GM19043 (cell line): ENCODE measurements at regions not wholly inside any gene's neighbourhood (a gene's known extent, or its start where the extent isn't known, plus 50 kb on each side); places are given as distances from the start of the nearest gene placed in this dataset.
"Not testable (repeated sequence)": the region's sequence is repeated elsewhere in the genome, so short reads cannot be mapped to it uniquely, and the experiment has no call there.

Experiments
- ATAC-seq: cut with Tn5 transposase; IDR thresholded peaks from one replicate; pipeline ENCODE4 v1.9.1; 2021; ENCODE audit warnings: low read depth; ENCODE audit not compliant: unreplicated experiment

DNA sequence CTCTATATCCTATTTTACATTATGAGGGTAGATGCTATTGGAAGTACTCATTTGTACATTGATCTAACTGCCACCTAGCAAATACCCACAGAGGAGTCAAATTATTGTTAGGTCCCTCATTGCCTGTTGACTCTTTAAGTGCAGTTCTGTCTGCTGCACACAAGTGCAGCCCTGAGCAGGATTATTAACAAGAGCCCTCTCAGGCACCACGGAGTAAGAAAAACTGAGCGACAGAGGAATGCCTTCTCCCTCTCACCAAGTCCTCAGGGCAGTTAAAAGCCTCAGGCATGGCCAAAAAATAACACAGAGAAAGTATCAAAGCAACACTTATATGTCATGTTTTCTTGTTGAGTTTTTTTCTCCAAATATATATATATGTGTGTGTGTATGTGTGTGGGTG, 340.0 kb upstream of the NRG3 start:
- ATAC-seq: no peak

DNA sequence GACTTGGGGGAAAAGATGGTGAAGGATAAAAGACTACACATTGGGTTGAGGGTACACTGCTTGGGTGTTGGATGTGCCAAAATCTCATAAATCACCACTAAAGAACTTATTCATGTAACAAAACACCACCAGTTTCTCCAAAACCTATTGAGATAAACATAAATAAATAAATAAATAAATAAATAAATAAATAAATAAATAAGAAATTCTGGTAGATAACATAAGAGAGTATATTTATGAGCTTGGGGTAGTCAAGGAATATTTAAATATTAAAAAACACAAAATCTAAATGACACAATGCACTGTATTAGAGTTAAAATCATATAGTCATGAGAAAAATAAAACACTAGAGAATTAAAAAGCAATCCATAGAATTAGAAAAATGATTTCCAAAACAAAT, 333.5 kb upstream of the NRG3 start:
- ATAC-seq: no peak

DNA sequence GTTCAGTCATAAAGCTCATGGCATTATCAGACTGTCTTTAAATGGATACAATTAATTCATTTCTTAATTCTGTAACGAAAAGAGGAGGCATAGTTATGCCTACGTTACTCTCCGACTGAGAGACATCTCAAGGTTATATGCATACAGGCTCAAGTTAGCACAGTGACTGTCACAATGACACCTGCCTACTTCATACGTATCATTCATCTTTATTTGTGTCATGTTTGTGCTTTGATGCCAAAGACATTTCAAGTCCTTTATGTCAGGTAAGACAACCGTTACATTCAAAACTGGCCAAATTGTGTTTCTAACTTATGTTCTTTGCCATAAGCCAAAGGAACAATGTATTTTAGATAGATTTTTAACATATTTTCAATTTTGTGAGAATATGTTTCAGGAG, 328.8 kb upstream of the NRG3 start:
- no peak for ATAC-seq

DNA sequence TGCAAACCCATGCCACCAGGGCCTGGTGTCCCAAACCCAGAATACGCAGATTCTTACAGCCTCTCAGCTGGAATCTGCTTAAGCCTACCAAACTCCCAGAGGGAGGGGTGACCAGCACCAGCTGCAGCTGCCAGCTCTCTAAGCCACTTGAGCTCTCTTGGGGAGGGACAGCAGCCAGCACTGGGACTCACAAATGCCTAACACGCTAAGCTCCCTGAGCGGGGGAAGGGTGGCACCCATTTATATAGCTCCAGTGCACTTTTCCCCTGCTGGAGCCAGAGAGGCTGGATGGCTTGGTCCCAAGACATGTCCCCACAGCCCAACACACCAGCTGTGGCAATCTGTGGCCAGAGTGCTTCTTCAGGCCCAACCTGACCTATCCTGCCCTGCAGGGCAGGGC, 326.8 kb upstream of the NRG3 start:
- no peak for ATAC-seq

DNA sequence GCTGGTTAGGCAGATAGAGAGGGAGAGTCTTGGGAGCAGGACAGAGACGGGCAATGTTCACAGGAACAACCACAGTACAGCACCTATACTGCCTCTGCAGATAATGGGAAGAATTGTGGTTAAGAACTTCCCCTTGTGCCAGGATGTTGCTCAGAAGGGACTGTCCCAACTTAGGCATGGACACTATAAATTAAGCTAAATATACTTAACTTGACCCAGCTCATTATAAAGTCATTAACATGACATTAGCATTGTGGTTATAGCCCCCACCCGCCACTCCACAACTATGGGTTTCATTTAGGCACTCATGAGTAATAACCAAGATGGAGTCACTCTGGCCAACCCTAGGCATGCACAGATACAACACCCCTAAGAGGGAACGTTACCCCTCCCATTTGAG, 310.9 kb upstream of the NRG3 start:
- ATAC-seq: no peak

DNA sequence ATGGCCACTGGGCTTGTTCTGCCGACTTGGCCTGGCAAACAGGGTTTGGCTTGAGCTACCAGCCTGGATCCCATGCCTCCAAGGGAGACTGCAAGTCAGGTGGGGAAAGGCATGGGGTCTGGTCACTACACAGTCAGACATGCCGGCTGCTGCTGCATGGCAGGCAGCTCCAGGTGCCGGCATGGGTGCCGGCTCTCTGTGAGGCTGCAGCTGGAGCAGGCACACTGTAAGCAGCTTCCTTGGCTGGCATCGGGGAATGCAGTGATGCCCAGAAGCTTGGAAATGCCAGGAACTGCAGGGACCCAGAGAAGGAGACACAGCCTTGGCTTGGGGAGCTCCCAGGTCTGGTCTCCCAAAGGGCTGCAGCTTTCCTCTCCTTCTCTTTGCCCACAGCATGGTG, 305.5 kb upstream of the NRG3 start:
- ATAC-seq: no peak

DNA sequence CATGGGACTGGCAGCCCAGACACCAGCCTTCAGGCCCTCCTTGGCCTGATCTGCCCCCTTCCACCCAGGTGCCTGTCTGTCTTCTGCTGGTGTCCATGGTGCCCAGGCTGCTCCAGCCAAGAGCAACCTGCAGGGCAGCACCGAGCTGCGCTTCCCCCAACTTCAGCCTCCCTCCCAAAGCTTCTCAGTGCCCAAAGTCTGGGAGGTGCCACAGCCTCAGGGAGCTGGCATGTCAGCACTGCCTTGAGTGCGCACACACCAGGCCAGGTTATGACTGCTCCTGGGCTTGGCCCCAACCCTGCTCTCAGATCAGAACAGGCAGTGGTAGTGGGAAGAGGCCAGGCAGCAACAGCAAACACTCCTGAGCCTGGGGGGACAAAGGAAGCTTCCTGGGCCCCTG, 304.6 kb upstream of the NRG3 start:
- ATAC-seq: no peak

DNA sequence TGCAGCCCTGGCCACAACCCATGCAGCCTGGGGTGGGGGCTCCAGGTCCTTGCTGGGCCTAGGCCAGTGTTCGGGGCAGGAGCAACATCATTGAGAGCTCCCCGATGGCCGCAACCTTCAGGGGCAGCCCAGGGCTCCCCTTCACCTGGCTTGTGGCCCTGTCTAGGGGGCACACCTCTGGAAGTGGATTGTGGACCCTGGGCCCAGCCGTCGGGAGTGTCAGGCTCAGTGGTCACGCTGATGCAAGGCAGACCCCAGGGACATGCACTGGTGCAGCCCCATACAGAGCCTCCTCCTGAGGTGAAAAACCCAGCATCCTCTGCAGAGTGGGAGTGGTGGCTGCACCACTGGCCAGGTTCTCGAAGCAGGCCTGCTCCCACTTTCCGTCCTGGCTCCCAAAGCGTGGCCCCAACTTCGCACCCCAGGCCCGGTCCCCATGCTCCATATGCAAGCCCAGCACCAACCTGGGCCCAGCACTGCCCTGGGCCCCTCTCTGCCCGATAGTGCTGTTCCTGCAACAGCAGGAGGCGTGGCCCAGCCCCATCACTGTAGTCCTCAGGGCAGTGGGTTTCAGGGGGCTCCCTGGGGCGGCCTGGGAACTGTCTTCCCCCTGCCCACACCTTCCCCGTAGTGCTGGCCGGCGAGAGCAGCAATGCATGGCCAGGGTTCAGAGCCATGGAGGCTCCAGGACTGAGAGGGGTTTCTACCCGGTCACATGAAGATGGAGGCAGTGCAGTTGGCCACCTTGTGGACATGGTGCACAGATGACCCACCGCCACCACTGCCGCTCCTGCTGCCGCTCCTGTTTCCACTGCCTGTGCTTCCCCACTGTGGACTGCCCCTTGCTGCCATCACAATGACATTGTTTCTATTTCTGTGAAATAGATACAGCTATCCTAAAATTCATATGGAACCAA, 303.9 kb upstream of the NRG3 start:
- ATAC-seq: no peak

DNA sequence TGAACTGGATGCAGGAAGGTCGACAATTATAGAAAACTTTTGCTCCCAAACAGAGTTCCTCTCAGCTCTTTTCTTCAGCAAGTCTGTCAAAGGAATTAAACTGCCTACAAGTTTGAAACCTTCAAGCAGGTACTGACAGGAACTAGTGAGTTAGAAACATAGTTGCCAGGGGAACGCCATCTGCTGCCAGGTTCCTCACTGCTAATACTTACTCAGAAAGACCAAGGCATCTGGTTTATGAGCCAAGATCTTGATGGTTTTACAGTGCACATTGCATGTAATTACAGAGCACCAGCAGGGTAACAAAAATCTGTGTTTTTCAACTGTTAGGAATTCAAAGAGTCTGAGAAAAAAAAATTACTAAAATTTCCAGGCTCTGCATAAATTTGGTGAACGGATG, 300.0 kb upstream of the NRG3 start:
- no peak for ATAC-seq

DNA sequence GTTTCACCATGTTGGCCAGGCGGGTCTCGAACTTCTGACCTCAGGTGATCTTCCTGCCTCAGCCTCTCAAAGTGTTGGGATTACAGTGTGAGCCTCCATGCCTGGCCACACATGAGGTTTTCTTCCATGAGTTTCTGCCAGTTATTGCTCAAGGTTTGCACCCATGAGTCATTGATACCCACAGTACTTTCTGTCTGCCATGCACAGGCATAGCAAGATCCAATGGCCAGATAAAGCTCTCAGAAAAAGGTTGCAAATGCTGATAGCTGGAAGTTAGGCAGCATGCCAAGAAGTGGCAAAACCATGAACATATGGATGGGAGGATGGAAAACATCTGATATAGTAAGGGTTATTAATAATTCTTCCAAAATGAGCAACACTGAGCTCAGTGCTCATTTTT, 298.7 kb upstream of the NRG3 start:
- no peak for ATAC-seq

DNA sequence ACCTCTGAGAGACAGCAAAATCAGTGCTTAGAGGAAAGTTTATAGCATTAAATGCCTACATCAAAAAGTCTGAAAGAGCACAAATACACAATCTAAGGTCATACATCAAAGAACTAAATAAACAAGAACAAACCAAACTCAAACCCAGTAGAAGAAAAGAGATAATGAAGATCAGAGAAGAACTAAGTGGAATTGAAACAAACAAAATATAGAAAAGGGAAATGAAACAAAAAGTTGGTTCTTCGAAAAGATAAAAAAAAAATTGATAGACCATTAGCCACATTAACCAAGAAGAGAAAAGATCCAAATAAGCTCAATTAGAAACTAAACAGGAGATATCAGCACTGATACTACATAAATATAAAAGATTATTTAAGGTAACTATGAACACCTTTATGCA, 280.0 kb upstream of the NRG3 start:
- no peak for ATAC-seq

DNA sequence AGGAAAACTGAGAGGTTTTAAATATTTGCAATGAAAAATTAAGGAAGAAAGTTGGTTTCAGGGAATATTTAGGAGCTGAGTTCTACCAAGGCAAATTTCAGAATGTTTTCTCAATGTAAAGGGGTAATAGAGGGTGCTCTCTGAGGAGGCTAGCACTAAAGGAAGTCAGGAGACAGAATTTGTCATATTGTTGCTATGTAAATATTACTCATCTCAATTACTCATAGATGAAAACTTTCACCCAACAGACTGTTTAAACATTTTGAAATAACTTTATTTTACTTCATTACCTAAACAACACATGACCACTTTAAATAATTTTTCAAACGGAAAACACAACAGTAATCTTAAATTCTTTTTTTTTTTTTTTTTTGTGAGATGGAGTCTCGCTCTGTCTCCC, 274.8 kb upstream of the NRG3 start:
- no peak for ATAC-seq

DNA sequence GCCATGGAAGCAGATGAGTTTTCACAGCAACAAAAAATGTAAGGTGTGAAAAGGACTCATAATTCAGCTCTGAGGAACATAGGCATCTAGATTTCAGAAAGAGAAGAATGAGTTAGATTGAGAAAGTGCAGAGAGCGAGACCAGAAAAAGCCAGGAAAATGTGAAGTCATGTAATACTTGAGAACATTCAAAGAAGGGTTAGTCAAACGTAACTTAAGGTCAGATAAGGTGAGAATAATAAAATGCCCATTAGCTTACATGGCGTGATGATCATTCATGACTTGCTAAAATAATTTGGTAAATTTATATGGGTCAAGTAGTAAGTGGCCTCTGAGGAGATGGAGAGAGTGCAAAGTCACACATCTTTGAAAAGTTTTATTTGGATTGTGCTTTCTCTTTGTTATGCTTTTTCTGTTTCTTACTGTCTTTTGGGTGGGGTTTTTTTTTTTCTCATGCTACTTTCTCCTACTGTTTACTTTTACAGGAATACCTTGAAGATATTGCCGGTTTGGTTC, 271.8 kb upstream of the NRG3 start:
- ATAC-seq: no peak

DNA sequence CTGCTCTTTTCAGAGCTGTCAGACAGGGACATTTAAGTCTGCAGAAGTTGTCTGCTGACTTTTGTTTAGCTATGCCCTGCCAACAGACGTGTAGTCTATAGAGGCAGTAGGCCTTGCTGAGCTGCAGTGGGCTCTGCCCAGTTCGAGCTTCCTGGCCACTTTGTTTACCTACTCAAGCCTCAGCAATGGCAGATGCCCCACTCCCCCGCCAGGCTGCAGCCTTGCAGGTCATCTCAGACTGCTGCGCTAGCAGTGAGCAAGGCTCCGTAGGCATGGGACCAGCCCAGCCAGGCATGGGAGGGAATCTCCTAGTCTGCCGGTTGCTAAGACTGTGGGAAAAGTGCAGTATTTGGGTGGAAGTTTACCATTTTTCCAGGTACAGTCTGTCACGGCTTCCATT, 230.5 kb upstream of the NRG3 start:
- ATAC-seq: not testable (repeated sequence)

DNA sequence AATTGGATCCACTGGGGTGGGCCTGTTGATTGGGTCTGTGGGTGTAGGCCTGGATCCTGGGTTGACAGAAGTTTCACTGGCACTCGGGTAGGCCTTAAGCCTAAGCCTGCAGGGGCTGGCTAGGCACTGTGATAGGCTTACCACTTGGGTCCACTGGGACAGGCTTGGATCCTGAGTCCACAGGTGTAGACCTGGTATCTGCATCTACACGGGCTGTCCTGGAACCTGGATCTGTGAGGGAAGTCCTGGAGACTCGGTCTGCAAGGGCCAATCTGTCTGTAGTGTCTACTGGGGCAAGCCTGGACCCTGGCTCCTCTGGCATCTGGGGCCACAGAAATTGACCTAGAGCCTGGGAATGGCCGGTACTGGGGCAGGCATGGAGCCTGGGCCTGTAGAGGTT, 219.0 kb upstream of the NRG3 start:
- no peak for ATAC-seq

DNA sequence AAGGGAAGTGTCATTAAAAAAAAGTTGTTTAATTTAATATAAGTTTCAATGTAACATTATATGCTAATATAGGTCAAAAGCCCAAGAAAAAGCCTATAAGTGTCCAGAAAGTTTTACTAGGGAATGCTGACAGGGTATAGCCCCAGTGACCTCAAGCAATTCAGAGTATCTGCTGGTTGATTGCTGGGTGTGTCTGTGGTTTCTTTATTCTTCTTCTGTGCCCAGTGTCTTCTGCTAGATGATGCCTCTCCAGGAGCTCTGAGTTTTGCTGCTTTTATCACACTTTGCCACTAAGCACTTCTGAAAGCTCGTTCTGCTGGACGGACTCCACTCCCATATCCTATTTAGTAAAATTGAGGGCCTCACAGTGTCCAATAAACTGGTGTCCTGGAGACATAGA, 212.2 kb upstream of the NRG3 start:
- no peak for ATAC-seq

DNA sequence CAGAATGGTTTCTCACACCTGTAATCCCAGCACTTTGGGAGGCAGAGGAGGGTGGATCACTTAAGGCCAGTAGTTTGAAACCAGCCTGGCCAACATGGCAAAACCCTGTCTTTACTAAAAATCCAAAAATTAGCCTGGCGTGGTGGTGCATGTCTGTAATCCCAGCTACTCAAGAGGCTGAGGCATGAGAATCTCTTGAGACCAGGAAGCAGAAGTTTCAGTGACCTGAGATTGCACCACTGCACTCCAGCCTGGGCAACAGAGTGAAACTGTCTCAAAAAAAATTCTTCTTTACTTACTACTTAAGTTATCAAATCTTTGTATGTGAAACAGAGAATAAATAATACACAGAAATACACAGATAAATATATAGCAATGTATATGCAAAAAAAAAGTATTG, 210.2 kb upstream of the NRG3 start:
- ATAC-seq: not testable (repeated sequence)

DNA sequence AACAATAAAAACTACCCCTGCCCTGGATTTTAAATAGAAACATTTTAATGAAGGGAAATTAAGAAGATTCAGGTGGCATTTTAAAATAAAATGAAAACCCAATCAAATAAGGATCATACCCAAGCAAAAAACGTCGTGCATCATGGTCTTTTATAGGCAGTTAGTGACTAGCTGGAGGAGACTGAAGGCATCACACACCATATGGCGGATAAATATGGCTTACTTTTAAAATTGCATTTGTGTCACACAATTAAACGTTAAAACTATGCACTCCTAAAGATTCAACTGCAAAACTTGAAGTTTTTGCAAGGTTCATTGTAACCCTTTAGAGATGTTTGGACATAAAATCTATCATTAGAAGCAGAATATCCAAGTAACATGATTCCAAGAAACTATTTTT, 200.1 kb upstream of the NRG3 start:
- no peak for ATAC-seq

DNA sequence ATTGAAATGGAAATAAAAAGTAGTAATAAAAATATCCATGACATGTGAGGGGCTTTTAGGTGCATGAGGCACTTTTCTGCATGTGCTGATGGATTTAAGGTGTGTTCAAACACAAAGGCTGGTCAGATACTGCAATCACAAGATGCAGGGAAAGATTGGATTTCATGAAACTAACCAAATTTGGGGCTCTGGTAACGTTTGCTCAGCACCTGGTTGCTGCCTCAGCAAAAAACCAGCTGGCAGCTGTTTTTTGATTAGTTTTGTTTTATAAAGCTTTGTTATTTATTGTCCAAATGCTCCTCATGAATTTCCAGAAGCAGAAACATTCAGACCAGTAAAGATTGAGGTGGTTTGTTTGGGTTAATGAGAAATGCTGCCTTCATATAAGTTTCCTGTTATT, 195.7 kb upstream of the NRG3 start:
- no peak for ATAC-seq

DNA sequence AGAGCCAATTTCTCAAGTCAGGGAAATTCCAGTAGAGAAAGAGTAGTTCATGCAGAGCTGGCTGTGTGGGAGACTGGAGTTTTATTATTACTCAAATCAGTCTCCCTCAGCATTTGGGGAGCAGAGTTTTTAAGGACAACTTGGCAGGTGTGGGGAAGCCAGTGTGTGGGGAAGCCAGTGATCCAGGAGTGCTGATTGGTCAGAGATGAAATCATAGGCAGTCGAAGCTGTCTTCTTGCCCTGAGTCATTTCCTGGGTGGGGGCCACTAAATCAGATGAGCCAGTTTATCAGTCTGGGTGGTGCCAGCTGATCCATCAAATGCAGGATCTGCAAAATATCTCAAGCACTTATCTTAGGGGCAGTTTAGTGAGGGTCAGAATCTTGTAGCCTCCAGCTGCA, 194.6 kb upstream of the NRG3 start:
- no peak for ATAC-seq

DNA sequence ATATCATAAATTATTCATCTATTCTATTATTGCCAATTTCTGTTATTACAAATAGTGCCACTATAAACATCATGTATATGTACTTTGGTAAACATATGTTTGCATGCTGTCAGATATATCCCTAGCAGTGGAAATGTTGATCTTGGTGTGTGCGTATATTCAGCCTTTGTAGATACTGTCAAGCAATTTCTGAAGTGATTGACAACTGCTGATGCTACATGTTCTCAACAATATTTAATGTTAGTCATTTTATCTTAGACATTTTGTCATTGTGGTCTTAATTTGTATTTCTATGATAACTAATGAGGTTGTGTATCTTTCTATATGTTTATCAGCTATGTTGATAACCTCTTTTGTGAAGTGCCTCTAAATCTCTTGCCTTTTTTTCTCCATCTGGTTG, 186.5 kb upstream of the NRG3 start:
- no peak for ATAC-seq

DNA sequence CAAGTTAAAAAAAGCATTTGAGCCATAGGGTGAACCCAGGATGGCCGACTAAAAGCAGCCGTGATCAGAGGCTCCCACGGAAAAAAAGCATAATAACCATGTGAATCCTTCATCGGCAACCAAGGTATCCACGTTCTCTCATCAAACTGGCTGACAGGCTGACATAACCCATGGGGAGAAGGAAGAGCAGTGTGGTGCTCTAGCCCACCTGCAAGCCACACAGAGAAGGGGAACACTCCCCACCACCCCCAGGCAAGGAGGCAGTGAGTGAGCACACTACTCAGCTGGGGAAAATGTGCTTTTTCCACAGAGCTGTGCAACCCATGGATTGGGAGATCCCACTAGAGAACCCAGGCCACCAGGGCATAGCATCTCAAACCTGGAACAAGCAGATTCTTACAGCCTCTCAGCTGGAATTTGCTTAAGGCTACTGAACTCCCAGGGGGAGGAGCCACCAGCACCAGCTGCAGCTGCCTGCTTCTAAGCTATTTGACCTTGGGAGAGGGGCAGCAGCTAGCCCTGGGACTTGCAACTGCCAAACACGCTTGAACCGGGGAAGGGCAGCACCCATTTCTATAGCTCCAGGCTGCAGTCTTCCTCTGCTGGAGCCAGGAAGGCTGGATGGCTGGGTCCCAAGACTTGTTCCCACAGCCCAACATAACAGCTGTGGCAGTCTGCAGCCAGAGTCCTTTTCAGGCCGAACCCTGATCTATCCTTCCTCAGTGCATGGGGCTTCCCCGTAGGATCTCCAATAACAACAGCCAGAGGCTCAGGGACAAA, 178.2 kb upstream of the NRG3 start:
- ATAC-seq: no peak
